Activated CD8-positive, alpha-beta memory T cell treated with anti-CD3 and anti-CD28 coated beads for 4 hours (primary cell): ENCODE measurements at regions not wholly inside any gene's neighbourhood (a gene's known extent, or its start where the extent isn't known, plus 50 kb on each side); places are given as distances from the start of the nearest gene placed in this dataset.

Experiments used
- DNase-seq, 2 donors: peaks; one replicate each; pipeline ENCODE4 v3.0.0-alpha.2; 2020; ENCODE audit warnings: low read depth in 2 of 2

DNA sequence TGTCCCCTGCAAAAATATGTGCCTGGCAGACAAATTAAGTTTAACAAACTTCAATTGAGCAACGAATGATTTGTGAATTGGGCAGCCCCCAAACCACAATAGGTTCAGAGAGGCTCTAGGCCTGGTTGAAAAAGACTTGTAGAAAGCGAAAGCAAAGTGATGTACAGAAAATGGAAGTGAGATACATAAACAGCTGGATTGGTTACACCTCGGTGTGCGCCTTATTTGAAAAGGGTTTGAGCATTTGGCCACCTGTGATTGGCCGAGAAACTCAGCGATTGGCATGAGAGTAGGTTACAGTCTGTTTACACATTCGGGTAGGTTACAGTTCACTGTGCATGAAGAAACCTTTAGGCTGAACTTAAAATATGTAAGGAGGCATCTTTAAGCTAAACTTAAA, 136.9 kb downstream of the CD83 start:
- no peak for DNase-seq

DNA sequence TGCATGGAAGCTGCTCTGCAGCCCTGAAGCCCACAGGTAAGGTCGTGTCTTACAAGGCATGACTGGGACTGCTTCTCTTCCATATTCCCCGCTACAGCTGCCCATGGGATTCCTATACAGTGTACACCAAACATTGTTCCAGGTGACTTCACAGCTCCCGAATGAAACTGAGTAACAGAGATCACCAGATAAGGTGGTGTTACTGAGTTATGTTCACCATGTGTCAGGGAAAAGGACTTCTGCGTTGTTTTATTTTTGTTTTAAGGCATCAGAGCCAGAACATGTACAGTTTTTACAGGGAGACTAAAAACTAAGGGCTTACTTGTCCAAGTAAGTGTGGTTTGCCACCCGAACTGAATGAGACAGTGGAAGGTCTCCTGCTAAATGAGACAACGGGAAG, 138.3 kb downstream of the CD83 start:
- no peak for DNase-seq

DNA sequence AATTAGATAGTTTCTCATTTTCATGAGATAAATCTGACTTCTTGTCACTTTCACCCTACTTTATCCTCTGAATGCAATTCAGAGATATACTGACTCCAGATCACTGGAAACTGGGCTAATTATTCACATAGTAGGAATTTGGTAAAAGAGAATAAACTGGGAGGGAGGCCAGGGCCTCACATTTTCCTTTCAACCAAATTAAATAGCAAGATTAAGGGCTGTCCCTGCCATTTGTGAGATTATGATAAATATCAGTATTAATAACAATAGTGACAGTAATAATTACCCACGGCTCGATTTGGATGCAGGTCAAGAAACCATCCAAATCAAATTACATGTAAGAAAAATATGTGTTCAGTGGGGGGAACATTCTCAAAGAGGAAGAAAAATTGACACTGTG, 140.5 kb downstream of the CD83 start:
- no peak for DNase-seq

DNA sequence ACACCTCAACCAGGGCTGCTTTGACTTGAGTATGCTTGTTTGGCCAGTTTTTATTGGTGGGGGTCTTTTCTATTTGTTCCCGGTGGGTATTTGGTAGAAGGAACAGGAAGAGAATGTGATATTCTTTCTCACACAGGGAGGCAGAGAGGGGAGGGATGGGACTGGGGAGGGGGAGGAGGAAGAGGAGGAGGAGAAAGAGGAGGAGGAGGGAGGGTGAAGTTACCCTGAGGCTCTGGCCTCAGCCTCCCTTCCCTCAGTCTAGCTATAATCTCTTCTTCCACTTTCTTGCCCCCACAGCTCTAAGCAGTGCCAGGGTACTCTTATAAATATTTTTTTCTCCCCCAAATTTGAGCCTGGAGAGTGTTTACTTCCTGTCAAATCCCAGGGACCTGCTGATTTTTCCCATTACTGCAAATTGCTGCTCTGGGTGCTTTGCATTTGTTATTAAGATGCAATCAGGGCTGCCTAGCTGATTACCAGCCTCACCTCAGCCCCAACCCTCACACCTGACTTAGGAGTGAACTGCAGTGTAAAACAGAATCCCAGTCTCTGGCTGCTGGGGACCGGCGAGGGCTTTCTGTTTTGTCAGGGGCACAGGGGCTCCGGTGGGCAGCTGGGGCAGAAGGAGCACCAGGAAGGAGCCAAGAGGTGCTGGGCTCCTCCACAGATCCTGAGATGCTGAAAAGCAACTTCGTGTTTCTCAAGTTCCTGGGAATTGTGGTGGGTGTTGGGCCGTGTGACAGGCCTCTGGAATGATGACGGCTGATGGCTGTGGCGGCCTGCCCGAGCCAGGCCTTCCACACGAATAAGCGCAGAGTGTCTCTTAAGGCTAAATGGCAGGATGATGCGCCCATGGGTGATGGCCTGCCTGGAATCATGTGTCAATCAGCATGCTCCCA, 141.4 kb downstream of the CD83 start:
- no peak for DNase-seq

DNA sequence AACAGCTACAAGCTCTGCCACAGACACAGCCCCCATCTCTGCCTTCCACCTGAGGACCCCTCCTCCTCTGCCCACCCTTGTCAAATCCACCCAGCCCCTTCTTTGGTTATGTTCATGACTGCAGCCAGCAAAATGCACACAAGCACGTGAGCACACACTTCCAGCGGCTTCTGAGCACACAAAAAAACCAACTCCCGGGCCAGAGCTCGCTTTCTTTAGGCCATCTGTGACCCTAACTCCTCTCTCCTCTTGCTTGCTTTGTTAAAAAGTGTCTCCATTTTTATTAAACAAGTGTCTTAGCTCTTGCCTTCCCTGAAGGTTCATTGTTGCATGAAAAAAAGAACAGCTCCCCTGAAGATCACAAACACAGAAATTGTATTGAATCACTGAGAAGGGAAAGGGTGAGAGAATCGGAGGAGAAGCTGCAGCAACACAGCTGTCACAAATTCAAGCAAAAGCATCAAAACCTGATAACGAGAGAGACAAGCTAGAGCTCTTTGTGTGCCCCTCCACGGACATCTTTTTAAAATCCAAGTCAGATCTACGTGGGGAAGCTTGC, 142.1 kb downstream of the CD83 start:
- no peak for DNase-seq

DNA sequence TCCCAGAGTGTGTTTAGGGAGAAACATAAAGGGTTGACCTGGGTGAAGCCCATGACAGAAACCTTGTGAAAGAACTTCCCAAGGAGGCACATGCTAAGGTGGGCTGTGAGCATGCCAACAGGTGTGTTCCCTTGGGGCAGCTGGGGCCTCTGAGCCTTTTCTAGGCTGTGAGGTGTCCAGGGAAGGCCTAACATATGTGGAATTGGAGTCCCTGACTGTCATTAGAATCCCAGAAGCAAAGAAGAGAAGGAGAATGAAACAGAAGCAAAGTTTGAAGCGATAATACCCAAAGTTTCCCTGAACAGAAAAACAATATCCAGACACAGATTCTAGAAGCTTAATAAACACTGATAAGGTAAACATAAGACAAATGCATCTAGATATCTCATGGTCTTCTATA, 143.3 kb downstream of the CD83 start:
- DNase-seq = no peak

DNA sequence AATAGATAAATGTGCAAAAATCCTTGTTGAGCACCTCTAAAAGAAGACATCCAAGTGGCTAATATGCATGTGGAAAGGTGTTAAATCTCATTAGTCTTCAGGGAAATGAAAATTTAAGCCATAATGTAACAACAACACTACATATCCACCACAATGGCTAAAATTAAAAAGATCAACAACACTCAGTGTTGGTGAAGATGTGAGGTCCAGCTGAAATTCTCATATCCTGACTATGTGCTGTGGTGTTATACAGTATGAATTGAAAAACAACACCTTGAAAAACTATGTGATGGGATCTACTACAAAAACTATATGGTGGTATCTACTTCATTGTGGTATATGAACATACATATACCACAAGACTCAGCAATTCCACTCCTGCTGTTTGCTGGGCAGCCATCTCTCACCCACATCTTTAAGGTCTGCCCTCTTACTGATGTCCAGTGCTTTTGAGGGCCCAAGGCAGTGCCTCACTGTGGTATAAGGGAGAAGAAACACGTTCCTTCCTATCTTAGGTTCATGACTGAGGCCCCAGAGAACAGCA, 146.4 kb downstream of the CD83 start:
- no peak for DNase-seq

DNA sequence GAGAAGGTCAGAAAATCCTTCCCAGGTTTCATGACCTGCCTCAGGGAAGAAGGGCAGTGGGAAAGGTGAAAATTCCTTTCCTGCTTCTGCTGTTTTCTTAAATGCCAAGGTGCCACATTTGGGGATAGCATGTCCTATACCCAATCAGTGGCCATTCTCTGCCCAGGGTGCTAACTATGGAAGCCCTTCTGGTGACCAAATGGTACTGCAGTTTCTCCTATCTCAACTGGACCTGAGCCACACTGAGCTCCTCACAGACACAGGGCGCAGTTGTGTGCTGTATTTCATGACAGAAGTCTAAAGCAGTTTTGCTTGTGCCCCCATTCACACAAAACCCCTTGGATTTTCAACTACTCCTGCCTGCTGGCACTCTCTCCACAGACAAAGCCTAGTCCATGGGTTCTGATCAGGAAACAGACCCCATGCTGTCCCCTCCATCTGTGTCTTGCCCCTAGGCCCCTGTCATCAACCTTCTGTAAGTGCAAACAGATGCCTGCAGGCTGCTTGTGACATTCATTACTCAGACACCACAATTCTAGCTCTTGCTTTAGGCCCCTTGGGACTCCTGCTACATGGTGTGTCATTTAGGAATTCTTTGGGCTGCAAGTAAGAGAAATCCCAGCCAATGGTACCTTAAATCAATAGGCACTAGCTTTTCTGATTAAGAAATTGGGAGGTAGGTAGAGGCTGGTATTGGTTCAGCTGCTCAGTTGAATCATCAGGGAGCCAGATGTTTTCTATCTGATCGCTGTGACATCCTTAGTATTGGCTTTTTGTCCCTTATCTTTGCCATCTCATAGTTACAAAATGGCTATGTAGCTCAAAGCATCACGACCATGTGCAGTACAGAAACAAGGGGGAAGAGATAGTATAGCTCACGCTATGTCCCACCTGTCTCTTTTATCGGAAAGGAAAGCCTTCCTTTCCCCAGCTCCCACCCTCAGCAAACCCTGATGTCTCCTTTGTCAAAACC, 147.8 kb downstream of the CD83 start:
- DNase-seq = no peak

DNA sequence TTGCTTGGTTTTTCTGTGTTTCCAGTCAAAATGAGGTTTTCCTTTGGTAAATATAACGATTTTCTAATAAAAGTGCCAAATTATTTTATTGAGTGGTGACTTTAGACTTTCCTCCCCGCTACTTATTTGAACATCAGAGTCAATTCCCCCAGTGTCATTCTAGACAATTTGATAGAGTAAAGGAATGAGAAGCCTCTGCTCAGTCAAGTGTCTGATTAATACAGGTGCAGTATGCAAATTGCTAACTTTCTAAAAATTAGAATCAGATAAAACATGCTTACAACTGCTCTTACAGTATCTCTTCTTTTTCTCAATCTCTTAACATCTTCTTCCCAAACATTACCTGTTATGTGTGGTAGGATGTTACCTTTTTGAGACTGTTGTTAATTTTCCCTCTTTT, 148.7 kb downstream of the CD83 start:
- DNase-seq = no peak

DNA sequence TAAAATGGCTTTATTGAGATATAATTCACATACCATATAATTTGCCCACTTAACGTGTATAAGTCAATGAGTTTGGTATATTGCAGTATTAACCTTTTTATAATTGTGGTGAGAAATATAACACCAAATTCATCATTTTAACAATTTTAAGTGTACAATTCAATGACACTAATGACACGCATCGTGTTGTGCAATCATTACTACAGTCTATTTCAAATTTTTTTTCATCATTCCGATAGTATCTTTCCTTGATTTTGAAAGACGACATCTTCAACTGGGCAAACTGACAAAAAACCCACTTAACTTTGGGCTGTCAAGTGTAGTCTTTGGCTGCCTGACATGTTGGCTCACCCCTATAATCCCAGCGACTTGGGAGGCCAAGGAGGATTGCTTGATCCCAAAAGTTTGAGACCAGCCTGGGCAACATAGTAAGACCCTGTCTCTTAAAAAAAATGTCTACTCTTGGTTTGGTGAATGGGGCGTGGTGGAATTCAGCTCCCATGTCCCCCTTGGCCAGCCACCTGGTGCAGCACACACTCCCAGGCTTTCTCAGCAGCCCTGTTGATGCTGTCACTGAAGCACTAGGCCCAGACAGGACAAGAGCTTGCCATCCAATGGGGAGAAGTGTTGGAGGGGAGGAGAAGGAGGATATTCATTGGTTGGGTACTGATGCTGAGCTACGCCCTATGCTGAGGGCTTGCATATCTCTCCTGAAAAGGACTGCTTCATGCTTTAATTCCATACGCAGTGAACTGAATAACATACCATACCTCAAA, 150.5 kb downstream of the CD83 start:
- DNase-seq = no peak

DNA sequence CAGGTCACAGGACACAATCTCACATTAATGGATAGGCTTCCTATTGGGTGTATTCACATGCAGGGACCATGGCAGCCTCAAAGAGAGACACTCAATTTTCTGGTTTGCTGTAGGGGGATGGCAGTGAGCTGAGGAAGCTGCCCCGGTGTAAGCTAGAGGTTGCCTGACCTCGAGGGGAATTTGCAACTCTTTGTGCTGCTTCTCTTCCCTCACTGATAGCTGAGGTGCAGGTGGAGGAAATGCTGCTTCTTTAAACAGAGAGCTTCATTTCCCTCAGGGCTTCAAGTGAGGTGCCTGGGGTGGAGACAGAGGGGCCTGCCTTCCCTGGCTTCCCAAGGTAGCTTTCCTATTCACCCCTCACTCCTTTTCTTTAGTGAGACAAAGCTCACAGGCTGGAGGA, 151.9 kb downstream of the CD83 start:
- no peak for DNase-seq

DNA sequence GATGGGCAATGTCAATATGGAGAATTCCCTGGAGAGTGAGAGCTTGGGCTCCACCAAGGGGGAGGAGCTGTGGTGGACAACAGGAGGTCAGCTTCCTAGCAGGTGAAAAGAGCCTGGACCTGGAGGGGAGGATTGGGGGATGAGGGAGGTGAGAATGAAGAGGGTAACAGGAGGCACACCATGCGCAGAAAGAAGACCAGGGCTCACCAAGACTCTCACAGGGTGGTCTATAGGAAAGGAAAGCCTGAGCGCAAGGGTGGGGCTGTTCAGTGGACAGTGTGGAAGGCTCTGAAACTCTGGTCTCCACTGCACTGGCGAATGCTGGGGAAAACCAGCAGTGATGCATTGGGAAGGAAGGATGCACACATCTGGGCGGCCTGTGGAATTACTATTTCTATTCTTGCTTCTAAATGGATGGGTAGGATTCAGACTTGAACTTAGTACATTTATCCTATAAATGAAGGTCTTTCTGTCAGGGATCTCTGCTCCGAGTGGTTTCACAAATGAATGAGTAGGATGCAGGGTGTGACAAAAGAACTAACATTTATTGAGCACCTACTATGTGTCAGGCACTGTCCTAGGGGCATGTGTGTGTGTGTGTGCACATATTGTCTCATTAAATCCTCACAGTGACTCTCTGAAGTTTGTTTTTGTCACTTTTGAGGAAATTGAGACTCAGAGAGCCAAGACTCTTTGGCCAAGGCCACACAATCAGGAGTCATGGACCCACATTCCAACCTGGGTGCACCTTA, 152.7 kb downstream of the CD83 start:
- no peak for DNase-seq

DNA sequence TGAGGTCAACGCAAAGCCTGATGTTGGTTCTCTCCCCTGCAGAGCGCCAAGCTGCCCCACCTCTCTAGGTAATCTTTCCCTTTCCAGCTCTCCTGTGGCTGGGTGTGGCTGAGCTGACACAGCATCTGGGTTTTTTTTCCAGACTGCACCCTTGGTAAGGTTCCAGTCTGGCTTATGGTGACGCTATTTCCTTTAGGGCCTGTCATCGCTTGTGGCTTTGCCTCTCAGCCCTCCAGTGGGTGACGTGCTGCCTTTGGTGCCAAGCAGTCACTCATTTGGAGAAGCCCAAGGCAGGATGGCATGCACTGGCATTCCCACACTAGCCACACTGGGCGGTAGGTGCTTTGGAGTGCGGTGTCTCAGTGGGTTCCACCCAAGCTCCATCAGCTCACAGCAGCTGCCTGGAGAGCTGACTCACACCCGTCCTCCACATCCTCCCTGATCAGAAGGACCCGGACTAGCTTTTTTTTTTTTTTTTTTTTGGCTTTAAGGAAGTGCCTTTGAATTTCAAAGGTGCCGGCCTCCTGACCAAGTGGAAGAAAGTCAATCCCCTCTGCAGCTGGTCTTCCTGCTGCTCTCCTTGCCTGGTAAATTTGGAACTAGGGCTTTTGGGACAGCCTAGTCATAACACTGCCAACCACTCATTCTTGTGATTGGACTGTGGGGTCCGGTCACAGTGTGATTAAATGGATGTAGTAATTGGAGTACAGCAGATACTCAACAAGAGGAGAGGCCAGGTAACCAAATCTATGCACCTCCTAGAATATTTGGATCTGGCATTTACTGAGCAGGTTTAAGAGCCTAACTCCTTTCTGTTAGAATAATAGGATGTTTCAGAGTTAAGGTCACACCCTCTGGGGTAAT, 153.6 kb downstream of the CD83 start:
- DNase-seq = no peak

DNA sequence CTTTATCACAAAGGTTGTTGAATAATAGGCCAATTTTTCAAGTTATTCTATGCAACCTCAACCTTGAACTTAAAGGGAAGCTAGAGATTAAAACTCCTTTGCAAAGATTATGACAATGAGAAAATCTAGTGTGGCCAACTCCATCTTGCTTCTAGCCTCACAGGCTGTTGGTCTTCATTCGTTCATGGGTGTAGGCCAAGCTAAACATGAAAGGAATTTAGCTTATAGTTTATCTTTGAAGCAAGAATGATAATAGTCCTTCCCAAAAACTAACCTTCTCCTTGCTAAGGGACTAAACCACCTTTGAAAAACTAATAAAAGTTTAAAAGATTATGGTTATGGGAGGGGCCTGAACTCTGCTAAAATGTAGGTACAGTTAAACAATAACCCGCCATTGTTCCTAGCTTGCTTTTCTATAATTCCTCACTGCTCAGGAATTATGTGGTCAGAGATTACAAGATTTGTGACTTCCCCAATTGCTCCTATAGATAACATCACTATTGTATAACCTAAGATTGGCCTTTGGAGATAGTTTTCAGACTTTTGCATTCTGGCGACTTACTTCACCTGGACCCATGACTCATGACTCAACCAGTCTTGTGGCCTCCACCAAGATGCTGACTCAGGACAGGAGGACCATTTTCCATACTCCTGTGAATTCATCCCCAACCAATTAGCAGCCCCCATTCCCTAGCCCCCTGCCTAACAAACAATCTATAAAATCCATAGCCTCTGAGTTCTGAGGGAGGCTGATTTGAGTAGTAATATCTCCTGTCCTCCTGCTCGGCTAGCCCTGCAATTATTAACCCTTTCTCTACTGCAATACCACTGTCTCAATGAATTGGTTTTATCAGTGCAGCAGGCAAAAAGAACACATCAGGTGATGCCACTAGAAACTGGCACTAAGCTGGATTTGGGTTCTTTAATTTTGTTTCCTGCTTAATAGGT, 154.5 kb downstream of the CD83 start:
- DNase-seq = no peak

DNA sequence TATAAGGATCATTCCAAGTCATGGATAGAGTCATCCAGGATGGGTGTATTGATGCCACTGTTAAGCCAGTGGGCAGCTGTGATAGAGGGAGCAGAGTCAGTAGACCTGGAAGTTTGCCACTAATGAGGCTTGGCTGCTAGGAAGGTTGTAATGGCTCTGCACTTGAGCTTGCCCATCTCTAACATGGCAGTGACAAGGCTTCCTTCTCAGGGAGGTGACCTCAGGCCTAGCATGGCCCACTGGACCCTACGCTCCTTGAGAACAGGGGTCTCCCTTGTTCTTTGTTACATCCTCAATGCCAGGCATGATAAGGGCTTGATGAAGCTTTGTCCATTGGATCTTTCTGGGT, 155.1 kb downstream of the CD83 start:
- no peak for DNase-seq

DNA sequence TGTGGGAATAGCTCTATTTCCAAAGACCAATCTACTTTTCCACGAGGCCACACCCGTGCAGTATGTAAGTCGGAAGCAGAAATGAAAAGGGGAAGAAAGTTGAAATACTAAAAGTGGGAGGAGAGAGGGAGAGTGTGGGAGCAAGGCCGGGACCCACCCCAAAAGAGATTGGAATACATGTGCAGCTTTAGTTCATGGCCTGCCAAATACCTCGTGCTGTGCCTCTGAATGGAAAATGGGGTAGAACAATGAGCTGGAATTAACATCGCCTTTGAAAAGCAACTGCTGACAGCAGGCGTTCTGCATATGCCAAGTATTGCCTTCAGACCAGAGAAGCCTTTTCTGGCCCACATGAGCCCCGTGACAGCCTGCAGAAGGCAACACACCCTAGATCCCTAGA, 155.6 kb downstream of the CD83 start:
- DNase-seq = no peak

DNA sequence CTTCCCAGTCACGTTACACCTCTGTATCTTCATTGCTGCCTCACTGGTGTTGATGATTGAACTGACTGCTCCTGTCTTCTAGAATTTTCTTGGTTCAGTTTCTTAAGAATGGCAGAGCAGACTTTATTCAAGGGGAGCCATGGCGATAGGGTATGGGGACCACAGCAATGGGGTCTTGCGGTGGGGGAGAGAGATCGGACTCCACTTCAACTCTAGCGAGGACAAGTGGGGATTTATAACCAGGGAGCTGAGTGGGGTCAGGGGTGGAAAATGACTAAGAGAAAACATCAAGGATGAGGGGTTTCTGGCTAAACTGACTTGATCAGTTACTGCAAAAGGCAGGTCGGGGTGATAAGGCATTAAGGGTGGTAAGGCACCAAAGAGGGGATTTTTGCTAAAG, 156.4 kb downstream of the CD83 start:
- no peak for DNase-seq
